HepG2 (cell line): ENCODE measurements at regions not wholly inside any gene's neighbourhood (a gene's known extent, or its start where the extent isn't known, plus 50 kb on each side); places are given as distances from the start of the nearest gene placed in this dataset.
A peak's percentile ranks its signal among the peaks of the same experiment; 100 is the strongest.

Experiments
- BCL6 ChIP-seq: IDR thresholded peaks from 2 replicates; pipeline ENCODE4 v1.6.1; 2016; ENCODE audit warnings: missing genetic modification reagents, missing compliant biosample characterization
- ESRRA ChIP-seq: sonication (generic); formaldehyde crosslinking; IDR thresholded peaks from 2 replicates; pipeline ENCODE4 v1.5.1; 2020; ENCODE audit warnings: mild to moderate bottlenecking, low read depth, missing genetic modification reagents
- FIP1L1 ChIP-seq: fragments of 200-400 bp; formaldehyde crosslinking; IDR thresholded peaks from 2 replicates; pipeline ENCODE4 v1.6.1; 2018; ENCODE audit warnings: low read depth, mild to moderate bottlenecking, low read length, moderate library complexity, borderline replicate concordance; ENCODE audit not compliant: insufficient read depth
- FOXK1 ChIP-seq: sonication (generic); formaldehyde crosslinking; IDR thresholded peaks from 2 replicates; pipeline ENCODE4 v1.4.0; 2020; ENCODE audit warnings: low read depth, missing genetic modification reagents, borderline replicate concordance
- HNRNPL ChIP-seq: fragments of 200-400 bp; formaldehyde crosslinking; IDR thresholded peaks from 2 replicates; pipeline ENCODE4 v1.6.1; 2017; ENCODE audit warnings: mild to moderate bottlenecking, low read depth, low read length
- KDM1A ChIP-seq: IDR thresholded peaks from 2 replicates; pipeline ENCODE4 v1.6.1; 2016; ENCODE audit warnings: missing compliant biosample characterization
- LCORL ChIP-seq, 2 experiments: fragments of 450-650 bp in 1 of 2; sonication (generic) in 1 of 2; formaldehyde crosslinking in 1 of 2; IDR thresholded peaks; 2 replicates each; pipeline versions ENCODE4 v1.5.0 to v1.6.1; 2017 to 2020; ENCODE audit warnings: antibody characterized with exemption in 1 of 2, missing genetic modification reagents in 1 of 2
- MAZ ChIP-seq, 2 experiments: sonication (generic) in 1 of 2; formaldehyde crosslinking in 1 of 2; IDR thresholded peaks; 2 replicates each; pipeline versions ENCODE4 v1.5.0 to v1.6.1; 2012 to 2020; ENCODE audit warnings: low read depth in 2 of 2, mild to moderate bottlenecking in 2 of 2, borderline replicate concordance in 1 of 2, improper control_type of control experiment in 1 of 2, low read length in 1 of 2, missing genetic modification reagents in 1 of 2, moderate library complexity in 1 of 2
- MTA1 ChIP-seq: sonication (generic); formaldehyde crosslinking; IDR thresholded peaks from 2 replicates; pipeline ENCODE4 v1.4.0; 2020; ENCODE audit warnings: missing genetic modification reagents, mild to moderate bottlenecking, borderline replicate concordance
- MTF2 ChIP-seq: sonication (generic); formaldehyde crosslinking; IDR thresholded peaks from 2 replicates; pipeline ENCODE4 v1.5.0; 2020; ENCODE audit warnings: missing genetic modification reagents, borderline replicate concordance
- MYPOP ChIP-seq: sonication (generic); formaldehyde crosslinking; IDR thresholded peaks from 2 replicates; pipeline ENCODE4 v1.8.1; 2023; ENCODE audit warnings: mild to moderate bottlenecking, moderate library complexity, missing genetic modification reagents
- NCOA1 ChIP-seq: sonication (generic); formaldehyde crosslinking; IDR thresholded peaks from 2 replicates; pipeline ENCODE4 v1.9.0; 2021; ENCODE audit warnings: missing genetic modification reagents
- REXO4 ChIP-seq: sonication (generic); formaldehyde crosslinking; IDR thresholded peaks from 2 replicates; pipeline ENCODE4 v1.8.0; 2022; ENCODE audit warnings: missing genetic modification reagents, mild to moderate bottlenecking, borderline replicate concordance
- SATB2 ChIP-seq: sonication (generic); formaldehyde crosslinking; IDR thresholded peaks from 2 replicates; pipeline ENCODE4 v1.5.0; 2020; ENCODE audit warnings: missing genetic modification reagents
- SP4 ChIP-seq: sonication (generic); formaldehyde crosslinking; IDR thresholded peaks from 2 replicates; pipeline ENCODE4 v1.8.1; 2023; ENCODE audit warnings: mild to moderate bottlenecking, missing genetic modification reagents
- ZFP36L2 ChIP-seq: sonication (generic); formaldehyde crosslinking; IDR thresholded peaks from 2 replicates; pipeline ENCODE4 v1.4.0; 2020; ENCODE audit warnings: missing genetic modification reagents
- ZNF180 ChIP-seq: sonication (generic); formaldehyde crosslinking; IDR thresholded peaks from 2 replicates; pipeline ENCODE4 v1.4.0; 2020; ENCODE audit warnings: low read depth, missing genetic modification reagents, borderline replicate concordance
- ZNF207 ChIP-seq: fragments of 450-650 bp; IDR thresholded peaks from 2 replicates; pipeline ENCODE4 v1.6.1; 2016; ENCODE audit warnings: antibody characterized with exemption, borderline replicate concordance
- ZNF264 ChIP-seq: sonication (generic); formaldehyde crosslinking; IDR thresholded peaks from 2 replicates; pipeline ENCODE4 v1.4.0; 2020; ENCODE audit warnings: missing genetic modification reagents
- ZNF337 ChIP-seq: sonication (generic); formaldehyde crosslinking; IDR thresholded peaks from 2 replicates; pipeline ENCODE4 v1.5.1; 2020; ENCODE audit warnings: missing genetic modification reagents, low read depth, mild to moderate bottlenecking, borderline replicate concordance
- ZNF775 ChIP-seq: sonication (generic); formaldehyde crosslinking; IDR thresholded peaks from 2 replicates; pipeline ENCODE4 v1.4.0; 2020; ENCODE audit warnings: missing genetic modification reagents, mild to moderate bottlenecking, moderate library complexity, borderline replicate concordance
- ZNF792 ChIP-seq: IDR thresholded peaks from 2 replicates; pipeline ENCODE4 v1.6.1; 2016
- TF ChIP-seq, protein P1 (sequence below): sonication (generic); formaldehyde crosslinking; conservative IDR thresholded peaks from 2 replicates; pipeline ENCODE4 v1.8.0; 2022; ENCODE audit warnings: mild to moderate bottlenecking, moderate library complexity, missing genetic modification reagents
- TF ChIP-seq, protein P2 (sequence below): IDR thresholded peaks from 2 replicates; pipeline ENCODE4 v1.6.1; 2016; ENCODE audit warnings: missing genetic modification reagents, missing compliant biosample characterization
- TF ChIP-seq, protein P3 (sequence below): IDR thresholded peaks from 2 replicates; pipeline ENCODE4 v1.6.1; 2016; ENCODE audit warnings: low read depth

DNA sequence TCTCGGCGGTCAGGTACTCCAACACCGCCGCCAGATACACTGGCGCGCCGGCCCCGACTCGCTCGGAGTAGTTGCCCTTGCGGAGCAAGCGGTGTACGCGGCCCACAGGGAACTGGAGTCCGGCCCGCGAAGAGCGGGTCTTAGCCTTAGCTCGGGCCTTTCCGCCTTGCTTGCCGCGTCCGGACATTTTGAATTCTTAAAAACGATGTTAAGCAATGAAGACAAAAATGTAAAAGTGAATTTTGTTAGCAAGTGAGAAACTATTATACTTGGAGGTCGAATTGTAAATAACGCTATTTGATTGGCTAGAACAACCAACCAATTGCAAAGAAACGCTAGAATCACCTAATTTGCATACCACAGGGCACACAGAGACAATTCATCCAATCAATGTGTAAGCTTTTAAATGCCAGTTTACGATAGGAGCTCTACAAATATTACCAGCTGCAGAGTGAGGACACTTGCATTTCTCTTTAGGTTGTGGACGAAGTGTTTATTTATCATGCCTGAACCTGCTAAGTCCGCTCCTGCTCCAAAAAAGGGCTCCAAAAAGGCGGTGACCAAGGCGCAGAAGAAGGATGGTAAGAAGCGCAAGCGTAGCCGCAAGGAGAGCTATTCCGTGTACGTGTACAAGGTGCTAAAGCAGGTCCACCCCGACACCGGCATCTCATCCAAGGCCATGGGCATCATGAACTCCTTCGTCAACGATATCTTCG lies 112.0 kb downstream of the HFE start (continued):
- peak; percentile 76 for TF ChIP-seq MYPOP (CRISPR knock-in tag)
- 0 out of 2 replicates have a peak, but pooled peaks have one; percentile 74 for TF ChIP-seq ZNF180
- TF ChIP-seq MTA1, result no peak
- TF ChIP-seq SATB2 (CRISPR knock-in tag), result no peak; the same call in 1 of the 2 replicates
- 0 out of 2 replicates have a peak, but pooled peaks have one; percentile 56 for TF ChIP-seq KDM1A
- TF ChIP-seq REXO4 (CRISPR knock-in tag), result peak; percentile 23; the same call in 1 of the 2 replicates
- TF ChIP-seq ESRRA, result no peak
- no peak for TF ChIP-seq LCORL (IDR thresholded peaks at IDR 0.05)
- no peak for TF ChIP-seq LCORL (CRISPR knock-in tag; IDR thresholded peaks at IDR 0.05)
- TF ChIP-seq, protein P1, sequence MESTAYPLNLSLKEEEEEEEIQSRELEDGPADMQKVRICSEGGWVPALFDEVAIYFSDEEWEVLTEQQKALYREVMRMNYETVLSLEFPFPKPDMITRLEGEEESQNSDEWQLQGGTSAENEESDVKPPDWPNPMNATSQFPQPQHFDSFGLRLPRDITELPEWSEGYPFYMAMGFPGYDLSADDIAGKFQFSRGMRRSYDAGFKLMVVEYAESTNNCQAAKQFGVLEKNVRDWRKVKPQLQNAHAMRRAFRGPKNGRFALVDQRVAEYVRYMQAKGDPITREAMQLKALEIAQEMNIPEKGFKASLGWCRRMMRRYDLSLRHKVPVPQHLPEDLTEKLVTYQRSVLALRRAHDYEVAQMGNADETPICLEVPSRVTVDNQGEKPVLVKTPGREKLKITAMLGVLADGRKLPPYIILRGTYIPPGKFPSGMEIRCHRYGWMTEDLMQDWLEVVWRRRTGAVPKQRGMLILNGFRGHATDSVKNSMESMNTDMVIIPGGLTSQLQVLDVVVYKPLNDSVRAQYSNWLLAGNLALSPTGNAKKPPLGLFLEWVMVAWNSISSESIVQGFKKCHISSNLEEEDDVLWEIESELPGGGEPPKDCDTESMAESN (CRISPR knock-in tag), result peak; percentile 45
- peak; percentile 70; the same call in 1 of the 2 replicates for TF ChIP-seq ZNF264 (CRISPR knock-in tag)
- TF ChIP-seq ZFP36L2 (CRISPR knock-in tag), result 0 out of 2 replicates have a peak, but pooled peaks have one; percentile 50
- no peak for TF ChIP-seq MTF2
- no peak for TF ChIP-seq ZNF207
- TF ChIP-seq SP4 (CRISPR knock-in tag), result 0 out of 2 replicates have a peak, but pooled peaks have one; percentile 44
- TF ChIP-seq FIP1L1, result peak; percentile 99
- TF ChIP-seq NCOA1 (CRISPR knock-in tag), result no peak
- TF ChIP-seq ZNF775 (CRISPR knock-in tag), result no peak
- TF ChIP-seq, protein P2, sequence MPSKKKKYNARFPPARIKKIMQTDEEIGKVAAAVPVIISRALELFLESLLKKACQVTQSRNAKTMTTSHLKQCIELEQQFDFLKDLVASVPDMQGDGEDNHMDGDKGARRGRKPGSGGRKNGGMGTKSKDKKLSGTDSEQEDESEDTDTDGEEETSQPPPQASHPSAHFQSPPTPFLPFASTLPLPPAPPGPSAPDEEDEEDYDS (CRISPR knock-in tag), result peak; percentile 98
- TF ChIP-seq HNRNPL, result peak; percentile 68; the same call in 1 of the 2 replicates
- TF ChIP-seq ZNF792, result no peak; the same call in 1 of the 2 replicates
- peak; percentile 26; the same call in 1 of the 2 replicates for TF ChIP-seq BCL6 (CRISPR knock-in tag)
- TF ChIP-seq, protein P3, sequence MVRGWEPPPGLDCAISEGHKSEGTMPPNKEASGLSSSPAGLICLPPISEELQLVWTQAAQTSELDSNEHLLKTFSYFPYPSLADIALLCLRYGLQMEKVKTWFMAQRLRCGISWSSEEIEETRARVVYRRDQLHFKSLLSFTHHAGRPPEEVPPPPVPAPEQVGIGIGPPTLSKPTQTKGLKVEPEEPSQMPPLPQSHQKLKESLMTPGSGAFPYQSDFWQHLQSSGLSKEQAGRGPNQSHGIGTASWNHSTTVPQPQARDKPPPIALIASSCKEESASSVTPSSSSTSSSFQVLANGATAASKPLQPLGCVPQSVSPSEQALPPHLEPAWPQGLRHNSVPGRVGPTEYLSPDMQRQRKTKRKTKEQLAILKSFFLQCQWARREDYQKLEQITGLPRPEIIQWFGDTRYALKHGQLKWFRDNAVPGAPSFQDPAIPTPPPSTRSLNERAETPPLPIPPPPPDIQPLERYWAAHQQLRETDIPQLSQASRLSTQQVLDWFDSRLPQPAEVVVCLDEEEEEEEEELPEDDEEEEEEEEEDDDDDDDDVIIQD (CRISPR knock-in tag), result no peak; the same call in 1 of the 2 replicates
- no peak for TF ChIP-seq MAZ (IDR thresholded peaks at IDR 0.05; ENCODE audit: borderline replicate concordance, low read depth, low read length)
- TF ChIP-seq MAZ (CRISPR knock-in tag; IDR thresholded peaks at IDR 0.05; ENCODE audit: low read depth), result peak; percentile 35; the same call in 1 of the 2 replicates
- TF ChIP-seq FOXK1, result peak; percentile 51
- TF ChIP-seq ZNF337 (CRISPR knock-in tag), result peak; percentile 62; the same call in 1 of the 2 replicates
